Stimulated activated CD4-positive, alpha-beta T cell treated with anti-CD3 and anti-CD28 coated beads, Interleukin-1b, Interleukin-23, amount 100 ng/mL, for 1 hour (primary cell): ENCODE measurements at regions not wholly inside any gene's neighbourhood (a gene's known extent, or its start where the extent isn't known, plus 50 kb on each side); places are given as distances from the start of the nearest gene placed in this dataset.
"Not testable (repeated sequence)": the region's sequence is repeated elsewhere in the genome, so short reads cannot be mapped to it uniquely, and the experiment has no call there.

Source experiments
- DNase-seq, 2 donors: peaks; one replicate each; pipeline ENCODE4 v3.0.0-alpha.2; 2020; ENCODE audit warnings: low read depth in 2 of 2

DNA sequence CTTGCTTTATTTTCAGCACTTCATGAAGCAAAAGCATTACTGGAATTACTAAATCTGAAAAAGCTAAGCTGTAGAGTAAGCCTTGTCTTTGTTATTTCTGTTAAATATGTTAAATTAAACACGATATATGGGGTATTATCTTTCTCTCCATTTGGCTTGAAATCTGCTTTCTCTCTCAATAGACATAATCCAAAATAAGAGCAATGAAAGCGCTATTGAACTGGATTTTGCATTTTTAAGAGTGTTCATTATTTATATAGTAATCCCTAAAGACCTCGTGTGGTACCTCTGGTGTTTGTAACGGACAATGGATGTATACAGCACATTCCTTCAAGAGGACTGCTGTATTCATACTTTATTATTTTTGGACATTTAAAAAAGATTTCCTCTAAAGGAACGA is 91.5 kb upstream of the KCNE2 start:
- DNase-seq = no peak

DNA sequence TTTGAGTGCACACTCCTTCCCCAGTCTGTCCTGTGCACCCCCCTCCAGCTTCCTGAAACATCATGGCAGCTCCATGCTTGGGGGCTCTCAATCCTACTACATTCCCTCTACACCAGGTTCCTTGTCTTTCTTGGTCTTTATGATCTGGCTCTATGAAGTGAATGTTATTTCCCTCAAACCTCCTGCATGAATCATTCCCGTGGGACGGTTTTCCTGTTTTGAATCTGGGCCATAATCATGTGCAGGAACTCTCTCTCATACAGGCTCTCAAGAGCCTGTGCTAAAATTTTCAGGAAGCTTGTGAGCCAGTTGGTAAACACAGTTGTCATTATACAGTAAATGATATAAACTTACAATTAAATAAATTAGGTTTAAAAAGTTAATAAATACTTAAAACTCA is 89.8 kb upstream of the KCNE2 start:
- DNase-seq = no peak

- DNase-seq = no peak
Observed at GRCh38 chr21:34276711-34277425, 86.9 kb upstream of the KCNE2 start.

DNA sequence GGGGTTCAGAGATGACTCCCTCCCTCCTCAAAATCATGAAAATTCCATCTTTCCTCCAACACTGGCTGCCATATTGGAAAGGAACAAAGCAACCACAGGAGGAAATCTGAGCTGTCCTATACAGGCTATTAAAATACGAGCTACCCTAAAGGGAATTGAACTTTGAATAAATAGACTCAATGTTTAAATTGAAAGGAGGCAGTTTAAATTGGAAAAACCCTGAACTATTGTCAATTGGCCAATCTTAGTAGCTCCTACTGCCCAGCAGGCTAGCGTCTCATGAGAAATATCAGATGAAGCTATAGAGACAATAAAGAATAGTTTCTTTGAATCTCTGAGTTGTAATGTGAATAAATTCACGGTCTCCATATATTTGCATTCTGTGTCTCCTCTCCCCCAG is 85.4 kb upstream of the KCNE2 start:
- no peak for DNase-seq

GRCh38 chr21:34279285-34279684 is 84.5 kb upstream of the KCNE2 start:
- no peak for DNase-seq

- no peak for DNase-seq
Observed at GRCh38 chr21:34279883-34280282, 83.9 kb upstream of the KCNE2 start.

DNA sequence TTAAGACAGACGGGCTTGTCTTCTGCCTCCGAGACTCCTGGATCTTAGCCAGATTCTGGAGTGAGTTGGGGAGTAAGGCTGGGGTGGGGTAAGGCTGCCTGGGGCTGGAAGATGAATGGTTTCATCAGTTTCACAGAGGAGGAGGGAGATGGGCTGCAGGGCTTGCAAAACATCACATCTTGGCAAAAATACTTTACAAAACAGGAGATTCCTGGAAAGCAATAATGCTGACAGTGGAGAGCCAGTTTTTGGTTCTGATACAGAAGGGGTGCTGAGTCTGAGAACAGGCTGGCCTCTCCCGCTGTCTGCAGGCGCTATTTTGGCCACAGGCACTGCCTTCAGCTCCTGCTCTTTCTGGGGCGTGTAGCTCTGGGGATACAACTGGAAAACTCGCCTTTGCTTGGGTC is 83.4 kb upstream of the KCNE2 start:
- DNase-seq = no peak

GRCh38 chr21:34280959-34281358 is 82.8 kb upstream of the KCNE2 start:
- no peak for DNase-seq

DNA sequence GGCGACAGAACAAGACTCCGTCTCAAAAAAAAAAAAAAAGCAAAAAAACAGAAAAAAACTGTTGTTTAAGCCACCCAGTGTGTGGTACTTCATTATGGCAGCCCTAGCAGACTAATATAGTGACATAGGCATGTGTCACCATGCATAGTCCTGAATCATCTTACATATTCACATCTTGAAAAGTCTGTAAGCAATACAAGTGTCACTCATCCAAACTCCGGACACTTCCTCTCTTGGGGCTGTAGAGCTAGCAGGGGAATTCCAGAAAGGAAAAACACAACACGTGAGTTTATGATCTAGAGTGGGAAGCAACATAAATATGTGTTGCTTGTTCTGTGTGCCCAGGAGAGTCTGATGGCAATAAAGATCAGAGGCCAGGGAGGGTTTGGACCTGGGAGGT is 81.6 kb upstream of the KCNE2 start:
- DNase-seq = no peak

DNA sequence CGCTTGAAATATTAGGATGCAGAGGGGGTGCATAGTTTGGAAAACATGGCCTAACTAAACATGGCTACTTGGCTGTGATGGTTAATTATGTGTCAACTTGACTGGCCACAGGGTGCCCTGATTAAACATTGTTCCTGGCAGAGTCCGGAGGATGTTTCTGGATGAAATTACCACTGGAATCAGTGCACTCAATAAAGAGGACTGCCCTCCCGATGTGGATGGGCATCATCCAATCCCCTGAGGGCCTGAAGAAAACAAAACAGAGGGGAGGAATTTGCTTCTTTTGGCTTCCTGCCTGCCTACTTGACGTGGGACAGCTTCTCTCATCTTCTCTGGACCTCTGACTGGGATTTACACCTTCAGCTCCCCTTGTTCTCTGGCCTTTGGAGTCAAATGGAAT is 79.1 kb upstream of the KCNE2 start:
- DNase-seq = no peak

- DNase-seq = not testable (repeated sequence)
Observed at GRCh38 chr21:34288042-34288441, 75.8 kb upstream of the KCNE2 start.

DNA sequence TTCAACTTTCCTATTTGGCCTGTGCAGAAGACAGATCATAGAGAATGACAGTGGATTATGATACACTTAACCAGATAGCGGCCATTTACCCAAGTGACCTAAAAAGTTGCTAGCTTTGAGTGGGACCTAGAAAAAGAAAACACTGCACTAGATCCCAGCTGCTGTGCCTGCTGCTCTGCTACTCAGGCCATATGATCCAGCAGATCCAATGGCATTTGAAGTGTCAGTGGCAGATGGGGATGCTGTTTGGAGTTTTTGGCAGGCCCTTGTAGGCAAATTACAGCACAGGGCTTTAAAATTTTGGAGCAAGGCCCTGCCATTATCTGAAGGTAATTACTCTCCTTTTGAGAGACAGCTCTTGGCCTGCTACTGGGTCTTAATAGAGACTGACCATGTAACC is 74.0 kb upstream of the KCNE2 start:
- DNase-seq = no peak

DNA sequence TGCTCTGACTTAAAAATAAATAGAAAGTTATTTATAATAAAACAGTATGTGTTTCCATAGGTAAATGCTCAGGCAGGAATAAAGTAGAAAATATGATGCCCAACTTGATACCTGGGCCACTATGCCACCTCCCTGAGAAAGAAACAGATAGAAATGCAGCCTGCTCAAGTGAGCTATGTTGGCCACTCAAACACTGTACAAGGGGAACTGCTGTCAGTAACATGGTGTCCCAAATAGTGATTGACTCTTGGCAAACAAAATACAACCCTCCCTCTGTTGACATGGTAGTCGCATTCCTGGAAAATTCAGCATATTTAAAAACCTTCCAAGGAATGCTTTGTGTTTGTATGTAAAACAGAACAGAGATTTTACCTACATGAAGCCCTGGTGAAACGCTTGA is 66.9 kb upstream of the KCNE2 start:
- no peak for DNase-seq

- DNase-seq = no peak
Observed at GRCh38 chr21:34298534-34299167, 65.2 kb upstream of the KCNE2 start.

GRCh38 chr21:34299168-34299539 is 64.7 kb upstream of the KCNE2 start:
- DNase-seq = no peak

GRCh38 chr21:34302521-34302920 is 61.3 kb upstream of the KCNE2 start:
- no peak for DNase-seq

DNA sequence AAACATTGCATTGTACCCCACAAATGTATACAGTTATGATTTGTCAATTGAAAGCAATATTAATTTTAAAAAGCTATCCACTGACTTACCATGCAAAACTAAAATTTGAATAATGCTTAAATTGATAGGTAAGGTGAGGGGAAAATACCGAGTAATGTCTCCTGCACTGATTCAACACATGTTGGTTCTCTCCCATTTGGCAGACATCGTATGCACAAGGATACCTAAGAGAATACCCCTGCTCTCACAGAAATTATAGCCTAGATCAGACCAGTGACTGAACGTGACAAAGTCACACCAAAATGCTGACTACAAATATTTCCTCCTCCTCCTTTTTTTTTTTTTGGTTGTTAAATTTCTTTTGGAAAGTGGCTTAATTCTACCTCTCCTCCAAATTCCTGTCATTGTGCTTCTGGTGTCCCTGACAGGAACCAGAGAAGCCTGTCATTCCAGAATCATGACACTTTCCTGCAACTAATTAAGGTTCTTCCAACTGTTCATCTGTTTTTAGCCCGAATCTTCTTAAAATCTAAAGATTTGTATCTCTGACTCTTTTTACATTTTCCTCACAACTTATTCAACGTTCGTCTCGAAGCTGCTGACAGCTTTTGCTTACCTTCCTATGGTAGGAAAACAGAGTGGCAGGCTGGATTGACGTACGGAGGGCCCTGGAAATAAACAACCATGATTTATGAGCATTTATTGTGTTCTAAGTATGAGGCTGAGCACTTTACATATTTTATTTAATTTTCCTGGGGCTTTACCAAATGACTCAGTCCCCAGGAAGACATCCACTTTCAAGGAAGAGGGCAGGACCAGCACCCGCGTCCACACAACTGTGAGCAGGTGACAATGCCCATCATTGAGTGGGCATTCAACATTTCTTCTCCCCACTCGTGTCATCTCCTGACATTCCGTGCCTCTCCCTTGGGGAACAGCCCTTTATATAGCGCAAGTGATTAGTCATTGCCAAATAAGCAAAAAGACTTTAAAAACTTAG is 57.9 kb upstream of the KCNE2 start:
- DNase-seq = no peak

- DNase-seq = no peak
Observed at GRCh38 chr21:34307991-34308532, 55.7 kb upstream of the KCNE2 start.

DNA sequence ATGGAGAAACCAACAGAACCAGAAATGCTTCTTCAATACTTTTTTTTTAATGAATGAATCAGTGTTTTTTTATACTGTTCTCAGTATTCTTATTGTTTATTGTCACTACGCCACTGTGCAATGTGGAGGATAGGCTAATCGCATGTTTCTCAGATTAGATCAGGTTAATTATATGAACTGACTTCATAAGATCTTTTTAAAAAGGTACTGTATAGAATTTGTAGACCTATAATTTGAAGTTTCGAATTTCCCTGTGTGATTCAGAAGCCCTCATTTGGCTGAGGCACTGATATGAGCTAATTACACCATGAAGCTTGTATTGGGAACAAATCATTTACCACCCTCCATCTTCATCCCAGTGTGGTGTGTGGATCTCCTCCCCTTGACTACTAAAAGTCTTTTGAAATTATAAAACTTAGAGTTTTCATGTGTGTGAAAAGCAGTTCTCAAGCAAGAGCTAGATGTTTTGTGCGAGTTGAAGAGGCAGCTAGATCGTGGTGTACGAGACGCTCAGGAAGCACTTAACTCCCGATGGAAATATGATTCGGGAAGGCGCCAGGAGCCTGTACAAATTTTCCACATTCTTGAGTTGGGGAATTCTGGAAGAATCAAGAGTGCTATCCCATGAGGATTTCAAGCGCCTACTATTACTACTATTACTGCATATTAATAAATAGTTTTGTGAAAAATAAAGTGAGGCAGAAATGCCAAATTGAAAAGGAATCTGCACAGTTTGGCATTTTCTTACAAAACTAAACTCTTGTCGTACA is 52.1 kb upstream of the KCNE2 start:
- DNase-seq = no peak

DNA sequence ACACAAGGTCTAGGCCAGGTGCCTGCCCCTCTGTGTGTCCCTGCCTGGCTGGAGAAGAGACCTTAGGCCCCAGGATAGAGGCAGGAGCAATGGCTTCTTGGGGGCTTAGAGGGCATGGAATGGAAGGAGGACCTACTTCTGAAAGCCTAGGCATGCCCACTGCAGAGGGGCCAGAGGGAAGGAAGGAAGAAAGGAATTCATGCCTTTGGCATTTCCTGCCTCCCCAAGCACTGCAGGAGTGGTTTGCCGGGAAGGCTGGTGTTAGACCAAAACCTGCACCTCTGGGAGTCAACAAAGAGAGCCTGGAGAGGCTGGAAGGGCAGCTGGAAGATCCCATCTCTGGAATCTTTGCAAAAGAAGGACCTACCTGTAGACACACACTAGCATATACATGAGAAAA is 50.7 kb upstream of the KCNE2 start:
- no peak for DNase-seq
